Sigmoid colon (tissue), 6 donors: ENCODE measurements at regions not wholly inside any gene's neighbourhood (a gene's known extent, or its start where the extent isn't known, plus 50 kb on each side); places are given as distances from the start of the nearest gene placed in this dataset.

Experiments
- DNase-seq: peaks from one replicate; pipeline ENCODE4 v3.0.0-alpha.2; 2019
- H3K27ac ChIP-seq, 4 donors: fragments of 200-600 bp; sonication (generic); one replicate each; pipeline ENCODE4 v1.5.1; 2016 to 2019; ENCODE audit warnings: mild to moderate bottlenecking in 1 of 4
- H3K27me3 ChIP-seq, 3 donors: fragments of 200-600 bp; sonication (generic); one replicate each; pipeline ENCODE4 v1.5.1; 2019; ENCODE audit warnings: mild to moderate bottlenecking in 1 of 3
- H3K36me3 ChIP-seq, 4 donors: fragments of 200-600 bp; sonication (generic); one replicate each; pipeline ENCODE4 v1.5.1; 2016 to 2019
- H3K4me1 ChIP-seq, 4 donors: fragments of 200-600 bp; sonication (generic); one replicate each; pipeline ENCODE4 v1.5.1; 2017 to 2019
- H3K4me3 ChIP-seq, 4 donors: fragments of 200-600 bp; sonication (generic); one replicate each; pipeline ENCODE4 v1.5.1; 2017 to 2019; ENCODE audit warnings: mild to moderate bottlenecking in 2 of 4, moderate library complexity in 1 of 4
- H3K9me3 ChIP-seq, 4 donors: fragments of 200-600 bp in 3 of 4; sonication (generic) in 3 of 4; one replicate each; pipeline versions ENCODE4 v1.5.1 to v1.6.1; 2013 to 2019
- CTCF ChIP-seq, 4 experiments: fragments of 450-650 bp in 3 of 4; fragments of 200-600 bp in 1 of 4; IDR thresholded peaks; one replicate each; pipeline ENCODE4 v1.5.1; 2016 to 2019; ENCODE audit warnings: antibody characterized with exemption in 4 of 4, mild to moderate bottlenecking in 3 of 4, moderate library complexity in 2 of 4
- EP300 ChIP-seq, 4 donors: sonication (generic); formaldehyde crosslinking; IDR thresholded peaks; one replicate each; pipeline ENCODE4 v1.6.1; 2017; ENCODE audit warnings: antibody characterized with exemption in 4 of 4
- POLR2A ChIP-seq, 2 donors: fragments of 450-650 bp; IDR thresholded peaks; one replicate each; pipeline ENCODE4 v1.6.1; 2016; ENCODE audit warnings: antibody characterized with exemption in 2 of 2, mild to moderate bottlenecking in 2 of 2, moderate library complexity in 2 of 2
- POLR2AphosphoS5 ChIP-seq, 4 donors: sonication (generic); formaldehyde crosslinking; IDR thresholded peaks; one replicate each; pipeline ENCODE4 v1.6.1; 2017; ENCODE audit warnings: antibody characterized with exemption in 4 of 4
- WGBS, 2 donors: extraction: QIAGEN DNeasy Blood & Tissue Kit; methylation state at CpG; one replicate each; pipeline ENCODE4 v1.1.7; 2013; 5-methylcytosine and 5-hydroxymethylcytosine counted together
- intact Hi-C: fragments of 100-400 bp; cut with DNase I; formaldehyde crosslinking; loops from one replicate; pipeline ENCODE4 v1.15.1; 2023
- donor health status: healthy with polysubstance abuse.
- donor health status: healthy.

GRCh38 chr3:161156936-161157335 is 51.8 kb upstream of the B3GALNT1 start:
- no peak overlapping the region for H3K27ac ChIP-seq
- DNase-seq = no peak
- H3K36me3 ChIP-seq = no peaks in the 10 kb centered on the region
- no peaks in the 10 kb centered on the region for H3K4me1 ChIP-seq
- no peak for TF ChIP-seq POLR2AphosphoS5 (IDR thresholded peaks at IDR 0.05)
- TF ChIP-seq POLR2A (IDR thresholded peaks at IDR 0.05) = no peak
- no peak for TF ChIP-seq EP300 (IDR thresholded peaks at IDR 0.05)
- TF ChIP-seq CTCF (IDR thresholded peaks at IDR 0.05) = no peak
- intact Hi-C loops = no loop called here
- no peaks in the 10 kb centered on the region for H3K27me3 ChIP-seq
- WGBS, 2 donors = 64 to 82% methylated on average over 5 of the region's 5 CpGs
- H3K9me3 ChIP-seq = no peaks in the 10 kb centered on the region
- H3K4me3 ChIP-seq = no peak overlapping the region

DNA sequence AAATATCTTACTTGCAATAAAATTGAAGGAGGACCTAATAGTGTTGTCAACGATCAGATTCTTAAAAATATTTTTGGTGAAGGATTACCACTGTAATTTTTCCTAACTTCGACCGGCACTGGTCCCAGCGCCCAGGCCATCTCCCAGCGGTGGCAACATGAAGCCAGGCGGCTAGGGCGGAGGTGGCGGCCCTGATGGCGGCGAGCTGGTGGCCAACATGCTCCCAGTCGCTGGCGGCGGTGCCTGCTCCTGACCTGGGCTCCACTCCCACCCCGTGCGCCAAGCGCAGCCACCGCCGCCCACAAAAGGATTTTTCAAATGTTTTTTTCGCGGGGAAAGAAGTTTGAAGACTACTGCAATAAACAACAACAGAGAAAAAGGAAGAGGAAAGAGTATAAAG is 56.5 kb upstream of the B3GALNT1 start:
- no peak for TF ChIP-seq EP300 (IDR thresholded peaks at IDR 0.05)
- no peak for TF ChIP-seq POLR2A (IDR thresholded peaks at IDR 0.05)
- no peak for TF ChIP-seq POLR2AphosphoS5 (IDR thresholded peaks at IDR 0.05)
- TF ChIP-seq CTCF (IDR thresholded peaks at IDR 0.05) = no peak

GRCh38 chr3:161163297-161163696 is 57.8 kb upstream of the NMD3 start:
- no peaks in the 10 kb centered on the region for H3K36me3 ChIP-seq
- no peaks in the 10 kb centered on the region for H3K4me1 ChIP-seq
- H3K4me3 ChIP-seq = no peak overlapping the region
- H3K27me3 ChIP-seq = no peaks in the 10 kb centered on the region
- no peak for DNase-seq
- 5 to 15% methylated on average over 1 of the region's 1 CpG for WGBS, 2 donors
- H3K27ac ChIP-seq = no peak overlapping the region
- H3K9me3 ChIP-seq = peaks cover 0 to 2% (median 0%) of the 10 kb centered on the region in 4 donors
- intact Hi-C loops = no loop called here
- TF ChIP-seq EP300 (IDR thresholded peaks at IDR 0.05) (no peak), POLR2AphosphoS5 (IDR thresholded peaks at IDR 0.05) (no peak), CTCF (IDR thresholded peaks at IDR 0.05) (no peak), POLR2A (IDR thresholded peaks at IDR 0.05) (no peak)

More for the DNA sequence above, 56.5 kb upstream of the B3GALNT1 start:
- Histone ChIP-seq H3K36me3 (no peaks in the 10 kb centered on the region), H3K9me3 (peaks cover 0 to 2% (median 0%) of the 10 kb centered on the region in 4 donors), H3K27me3 (no peaks in the 10 kb centered on the region), H3K27ac (no peak overlapping the region), H3K4me1 (no peaks in the 10 kb centered on the region), H3K4me3 (no peak overlapping the region)
- WGBS, 2 donors = 96 to 97% methylated on average over 20 of the region's 20 CpGs
- no peak for DNase-seq
- intact Hi-C loops = no loop called here

GRCh38 chr3:161166051-161166450 is 55.1 kb upstream of the NMD3 start:
- no peak for DNase-seq
- Histone ChIP-seq H3K27me3 (no peaks in the 10 kb centered on the region), H3K4me3 (no peak overlapping the region), H3K27ac (no peak overlapping the region), H3K9me3 (peaks cover 0 to 2% (median 0%) of the 10 kb centered on the region in 4 donors), H3K36me3 (no peaks in the 10 kb centered on the region), H3K4me1 (no peaks in the 10 kb centered on the region)
- TF ChIP-seq CTCF (IDR thresholded peaks at IDR 0.05) (no peak), EP300 (IDR thresholded peaks at IDR 0.05) (no peak), POLR2A (IDR thresholded peaks at IDR 0.05) (no peak), POLR2AphosphoS5 (IDR thresholded peaks at IDR 0.05) (no peak)
- intact Hi-C loops = no loop called here
- 94 to 98% methylated on average over 4 of the region's 4 CpGs for WGBS, 2 donors

DNA sequence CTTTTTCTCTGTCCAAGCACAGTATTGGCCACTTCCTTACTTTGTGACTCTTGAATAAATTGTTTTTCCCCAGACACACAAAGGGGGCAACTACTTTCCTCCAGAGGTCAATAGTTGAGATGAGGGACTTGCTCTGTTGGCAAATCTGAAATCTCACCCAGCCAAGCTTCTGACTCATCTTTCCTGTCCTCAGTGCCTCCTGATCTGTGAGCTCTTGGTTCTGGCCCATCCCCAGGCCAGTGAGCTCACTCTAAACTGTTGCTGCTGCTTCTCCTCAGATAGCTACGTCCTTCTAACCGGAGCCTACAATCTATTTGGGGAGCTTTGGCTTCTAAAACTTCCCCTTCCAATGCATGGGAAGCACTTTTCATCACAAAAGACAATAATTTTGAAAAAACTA is 50.0 kb upstream of the NMD3 start:
- no peak overlapping the region for H3K27ac ChIP-seq
- 75 to 76% methylated on average over 2 of the region's 2 CpGs for WGBS, 2 donors
- no peaks in the 10 kb centered on the region for H3K27me3 ChIP-seq

More for the DNA sequence above, 50.0 kb upstream of the NMD3 start:
- intact Hi-C loops = no loop called here
- peak; percentile 64 for DNase-seq
- no peak overlapping the region for H3K4me3 ChIP-seq
- H3K36me3 ChIP-seq = no peaks in the 10 kb centered on the region
- TF ChIP-seq POLR2AphosphoS5 (IDR thresholded peaks at IDR 0.05) = peak in 1 of 4 donors; percentile 7
- TF ChIP-seq CTCF (IDR thresholded peaks at IDR 0.05) = no peak
- no peak for TF ChIP-seq EP300 (IDR thresholded peaks at IDR 0.05)
- TF ChIP-seq POLR2A (IDR thresholded peaks at IDR 0.05) = no peak
- no peaks in the 10 kb centered on the region for H3K9me3 ChIP-seq
- no peaks in the 10 kb centered on the region for H3K4me1 ChIP-seq
